Lower leg skin (tissue), 3 donors: ENCODE measurements at regions not wholly inside any gene's neighbourhood (a gene's known extent, or its start where the extent isn't known, plus 50 kb on each side); places are given as distances from the start of the nearest gene placed in this dataset.

Source experiments
- CTCF ChIP-seq, 3 donors: fragments of 450-650 bp; IDR thresholded peaks; one replicate each; pipeline ENCODE4 v1.5.1; 2016; ENCODE audit warnings: antibody characterized with exemption in 3 of 3, mild to moderate bottlenecking in 3 of 3, moderate library complexity in 2 of 3
- POLR2A ChIP-seq, 2 donors: fragments of 450-650 bp; IDR thresholded peaks; one replicate each; pipeline ENCODE4 v1.6.1; 2016 to 2017; ENCODE audit warnings: antibody characterized with exemption in 2 of 2, mild to moderate bottlenecking in 1 of 2, moderate library complexity in 1 of 2

DNA sequence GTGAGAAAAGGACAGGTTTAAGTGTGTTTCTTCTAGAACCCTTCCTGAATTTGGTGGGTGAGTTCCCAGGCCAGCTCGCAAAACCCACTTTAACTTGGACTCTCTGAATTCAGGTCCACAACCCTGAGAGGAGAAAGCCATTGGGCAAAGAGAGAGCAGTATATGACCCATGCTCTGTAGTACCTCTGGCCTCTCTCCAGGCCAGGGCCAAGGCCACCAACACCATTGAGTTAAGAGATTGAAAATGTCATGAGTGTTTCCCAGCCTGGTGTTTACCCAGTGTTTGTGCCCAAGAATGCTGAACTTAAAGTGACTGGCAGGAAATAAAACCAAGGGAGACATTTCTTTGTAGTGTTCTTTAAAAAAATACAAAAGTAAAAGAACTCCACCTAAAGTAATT is 410.4 kb upstream of the CDH5 start:
- TF ChIP-seq POLR2A (IDR thresholded peaks at IDR 0.05) (no peak), CTCF (IDR thresholded peaks at IDR 0.05) (no peak)
